ENCODE measurements at regions not wholly inside any gene's neighbourhood (a gene's known extent, or its start where the extent isn't known, plus 50 kb on each side); places are given as distances from the start of the nearest gene placed in this dataset.
"Not testable (repeated sequence)": the region's sequence is repeated elsewhere in the genome, so short reads cannot be mapped to it uniquely, and the experiment has no call there.

DNA sequence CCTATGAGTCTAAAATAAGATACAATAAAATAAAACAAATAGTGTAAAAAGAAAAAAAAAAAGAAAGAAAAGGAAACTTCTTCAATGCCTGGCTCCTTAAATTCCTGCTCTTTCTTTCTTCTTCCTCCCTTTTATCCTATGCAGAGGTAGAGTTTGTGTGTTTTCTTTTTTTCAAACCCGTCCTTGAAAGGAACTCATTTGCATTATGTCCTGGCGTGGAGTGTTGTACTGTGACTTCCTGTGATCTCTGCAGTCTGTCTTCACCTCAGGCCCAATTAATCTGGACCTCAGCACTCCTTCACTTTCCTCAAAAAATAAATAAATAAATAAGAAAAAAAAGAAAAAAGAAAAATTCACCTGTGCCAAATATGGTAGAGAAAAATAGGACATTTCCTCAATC, 541.9 kb upstream of the SPTLC3 start:
- no peak for ATAC-seq (ENCODE audit: low read depth)
- DNase-seq (ENCODE audit: low spot score in 2 of 2) = no peak
- H3K4me3 Mint-ChIP-seq = no peak overlapping the region
- peaks cover 4% of the 10 kb centered on the region for H3K9me3 Mint-ChIP-seq
- no peaks in the 10 kb centered on the region for H3K36me3 Mint-ChIP-seq
- H3K4me1 Mint-ChIP-seq = no peaks in the 10 kb centered on the region
- H3K27ac Mint-ChIP-seq = no peak overlapping the region
- H3K27me3 Mint-ChIP-seq = no peaks in the 10 kb centered on the region

GRCh38 chr20:12467758-12468157, 541.0 kb upstream of the SPTLC3 start:
- H3K27me3 Mint-ChIP-seq = no peaks in the 10 kb centered on the region
- no peak overlapping the region for H3K4me3 Mint-ChIP-seq
- no peaks in the 10 kb centered on the region for H3K4me1 Mint-ChIP-seq
- no peak overlapping the region for H3K27ac Mint-ChIP-seq
- no peak for DNase-seq (ENCODE audit: low spot score in 2 of 2)
- H3K36me3 Mint-ChIP-seq = no peaks in the 10 kb centered on the region
- peaks cover 5% of the 10 kb centered on the region for H3K9me3 Mint-ChIP-seq
- ATAC-seq (ENCODE audit: low read depth) = no peak

GRCh38 chr20:12482661-12483060, 526.1 kb upstream of the SPTLC3 start:
- DNase-seq (ENCODE audit: low spot score in 2 of 2) = no peak
- H3K4me1 Mint-ChIP-seq = no peaks in the 10 kb centered on the region
- no peak overlapping the region for H3K27ac Mint-ChIP-seq
- H3K36me3 Mint-ChIP-seq = no peaks in the 10 kb centered on the region
- H3K9me3 Mint-ChIP-seq = peaks cover 5% of the 10 kb centered on the region
- no peaks in the 10 kb centered on the region for H3K27me3 Mint-ChIP-seq
- no peak for ATAC-seq (ENCODE audit: low read depth)
- H3K4me3 Mint-ChIP-seq = no peak overlapping the region

DNA sequence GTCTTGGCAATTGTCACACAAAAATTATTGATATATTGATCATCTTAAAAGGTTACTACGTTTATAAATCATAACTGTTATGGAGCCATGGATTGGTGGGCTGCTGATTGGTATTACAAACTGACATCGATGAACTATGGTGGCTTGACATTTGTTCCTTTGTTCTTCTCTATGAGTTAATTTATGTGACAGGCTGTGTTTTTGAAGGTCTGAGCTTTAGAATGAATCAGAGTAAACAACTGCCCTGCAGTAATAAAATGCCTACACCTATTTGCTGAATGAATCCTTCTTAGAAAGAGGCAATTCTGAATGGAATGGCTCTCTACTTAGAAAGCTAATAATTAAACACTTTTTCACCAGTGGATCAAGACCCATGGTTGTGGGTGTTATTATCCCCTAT, 506.3 kb upstream of the SPTLC3 start:
- H3K9me3 Mint-ChIP-seq = peaks cover 7% of the 10 kb centered on the region
- no peak overlapping the region for H3K4me3 Mint-ChIP-seq
- no peaks in the 10 kb centered on the region for H3K36me3 Mint-ChIP-seq
- ATAC-seq (ENCODE audit: low read depth) = no peak
- no peak for DNase-seq (ENCODE audit: low spot score in 2 of 2)
- no peaks in the 10 kb centered on the region for H3K27me3 Mint-ChIP-seq
- no peaks in the 10 kb centered on the region for H3K4me1 Mint-ChIP-seq
- H3K27ac Mint-ChIP-seq = no peak overlapping the region

DNA sequence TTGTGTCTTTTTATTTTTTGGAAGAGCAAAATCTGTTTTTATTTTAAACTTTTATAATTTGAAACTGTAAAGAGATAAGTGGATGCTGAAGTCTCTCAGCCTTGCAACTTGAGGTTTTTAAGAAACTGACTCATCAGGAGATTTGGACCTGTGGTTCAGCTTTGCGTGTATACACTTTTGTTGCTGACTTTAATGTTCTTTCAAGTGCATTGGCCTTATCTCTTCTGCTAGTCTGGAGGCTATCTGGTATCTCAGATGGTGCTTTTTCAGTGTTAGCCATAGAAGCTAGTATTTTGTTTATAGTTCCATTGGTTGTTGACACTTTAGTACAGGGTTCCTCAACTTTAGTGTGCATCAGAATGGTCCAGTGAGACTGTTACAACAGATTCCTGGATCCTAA, 504.0 kb upstream of the SPTLC3 start:
- H3K27ac Mint-ChIP-seq = no peak overlapping the region
- H3K4me3 Mint-ChIP-seq = no peak overlapping the region
- no peaks in the 10 kb centered on the region for H3K4me1 Mint-ChIP-seq
- H3K9me3 Mint-ChIP-seq = peaks cover 2% of the 10 kb centered on the region
- ATAC-seq (ENCODE audit: low read depth) (no peak), DNase-seq (ENCODE audit: low spot score in 2 of 2) (no peak)
- no peaks in the 10 kb centered on the region for H3K27me3 Mint-ChIP-seq
- no peaks in the 10 kb centered on the region for H3K36me3 Mint-ChIP-seq

DNA sequence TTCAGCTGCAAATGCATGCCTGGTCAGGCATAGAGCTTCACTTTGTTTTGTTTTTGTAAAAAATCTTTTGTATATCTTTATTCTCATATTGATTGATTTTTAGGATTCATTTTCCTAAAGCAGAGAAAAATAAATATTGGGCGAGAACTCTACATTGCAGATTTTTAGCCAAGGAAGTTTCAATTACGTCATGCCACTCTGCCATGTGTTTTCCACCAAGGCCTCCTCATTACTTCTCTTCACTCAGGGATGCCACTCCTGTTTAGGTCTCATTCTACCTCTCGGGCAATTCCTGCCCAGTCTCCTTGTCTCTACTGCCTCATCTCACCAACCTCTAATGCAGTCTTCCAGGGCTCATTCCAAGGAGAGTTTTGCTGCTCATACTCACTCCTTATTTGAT, 497.3 kb upstream of the SPTLC3 start:
- Mint-ChIP-seq H3K27me3 (no peaks in the 10 kb centered on the region), H3K36me3 (no peaks in the 10 kb centered on the region), H3K27ac (no peak overlapping the region), H3K9me3 (no peaks in the 10 kb centered on the region), H3K4me3 (no peak overlapping the region), H3K4me1 (no peaks in the 10 kb centered on the region)
- DNase-seq (ENCODE audit: low spot score in 2 of 2) (no peak), ATAC-seq (ENCODE audit: low read depth) (no peak)

- ATAC-seq (ENCODE audit: low read depth) (no peak), DNase-seq (ENCODE audit: low spot score in 2 of 2) (no peak)
- Mint-ChIP-seq H3K9me3 (peaks cover 2% of the 10 kb centered on the region), H3K27ac (no peak overlapping the region), H3K4me1 (no peaks in the 10 kb centered on the region), H3K36me3 (no peaks in the 10 kb centered on the region), H3K4me3 (no peak overlapping the region), H3K27me3 (no peaks in the 10 kb centered on the region)
These were observed 496.0 kb upstream of the SPTLC3 start for GRCh38 chr20:12512755-12513154.

GRCh38 chr20:12528104-12528503, 480.7 kb upstream of the SPTLC3 start:
- no peaks in the 10 kb centered on the region for H3K36me3 Mint-ChIP-seq
- no peak overlapping the region for H3K4me3 Mint-ChIP-seq
- peaks cover 4% of the 10 kb centered on the region for H3K9me3 Mint-ChIP-seq
- H3K4me1 Mint-ChIP-seq = no peaks in the 10 kb centered on the region
- DNase-seq (ENCODE audit: low spot score in 2 of 2) (no peak), ATAC-seq (ENCODE audit: low read depth) (no peak)
- H3K27me3 Mint-ChIP-seq = no peaks in the 10 kb centered on the region
- no peak overlapping the region for H3K27ac Mint-ChIP-seq

DNA sequence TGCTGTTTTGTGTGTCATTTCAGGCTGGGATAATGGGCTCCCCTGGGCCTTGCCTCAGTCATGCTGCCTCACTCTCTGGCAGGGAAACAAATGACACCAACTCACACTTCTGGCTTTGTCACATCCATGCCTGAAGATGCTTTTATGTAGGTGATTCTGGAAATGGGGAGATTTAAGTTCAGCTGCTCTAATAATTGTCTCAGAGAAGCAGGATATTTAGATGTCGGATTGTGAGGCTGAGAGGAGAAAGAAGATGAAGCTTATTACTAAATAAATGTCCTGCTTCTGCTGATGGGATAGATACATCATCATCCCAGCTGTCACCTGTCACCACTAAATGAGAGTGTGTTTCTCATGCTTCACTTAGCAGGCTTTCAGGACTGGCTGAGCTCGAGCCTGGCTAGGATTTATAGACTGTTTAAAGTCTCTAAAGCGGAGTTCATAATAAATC, 480.2 kb upstream of the SPTLC3 start:
- H3K9me3 Mint-ChIP-seq = peaks cover 4% of the 10 kb centered on the region

GRCh38 chr20:12531626-12532025, 477.1 kb upstream of the SPTLC3 start:
- H3K36me3 Mint-ChIP-seq = no peaks in the 10 kb centered on the region
- H3K27ac Mint-ChIP-seq = no peak overlapping the region
- DNase-seq (ENCODE audit: low spot score in 2 of 2) (no peak), ATAC-seq (ENCODE audit: low read depth) (no peak)
- no peak overlapping the region for H3K4me3 Mint-ChIP-seq
- H3K4me1 Mint-ChIP-seq = no peaks in the 10 kb centered on the region
- no peaks in the 10 kb centered on the region for H3K27me3 Mint-ChIP-seq
- H3K9me3 Mint-ChIP-seq = peaks cover 2% of the 10 kb centered on the region

More for the DNA sequence above, 480.2 kb upstream of the SPTLC3 start:
- Mint-ChIP-seq H3K4me3 (no peak overlapping the region), H3K27me3 (no peaks in the 10 kb centered on the region), H3K4me1 (no peaks in the 10 kb centered on the region), H3K36me3 (no peaks in the 10 kb centered on the region), H3K27ac (no peak overlapping the region)
- DNase-seq (ENCODE audit: low spot score in 2 of 2) = no peak
- ATAC-seq (ENCODE audit: low read depth) = no peak

- no peaks in the 10 kb centered on the region for H3K4me1 Mint-ChIP-seq
- no peak for DNase-seq (ENCODE audit: low spot score in 2 of 2)
- no peak for ATAC-seq (ENCODE audit: low read depth)
These were observed 473.5 kb upstream of the SPTLC3 start for GRCh38 chr20:12535316-12535715.

DNA sequence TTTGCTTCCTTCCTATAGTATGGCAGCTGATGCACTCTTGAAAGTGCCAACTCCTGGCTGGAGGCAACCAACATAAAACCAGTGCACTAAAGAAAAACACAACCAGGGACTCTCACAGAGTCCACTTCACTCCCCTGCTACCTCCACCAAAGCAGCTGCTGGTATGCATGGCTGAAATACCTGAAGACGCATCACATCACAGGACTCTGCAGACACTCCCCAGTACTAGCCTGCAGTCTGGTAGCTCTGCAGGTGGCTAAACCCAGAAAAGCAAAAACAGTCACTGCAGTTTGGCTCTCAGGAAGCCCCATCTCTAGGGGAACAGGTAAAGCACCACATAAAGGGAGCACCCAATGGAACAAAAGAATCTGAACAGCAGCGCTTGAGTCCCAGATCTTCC, 473.0 kb upstream of the SPTLC3 start:
- H3K9me3 Mint-ChIP-seq = peaks cover 6% of the 10 kb centered on the region
- H3K36me3 Mint-ChIP-seq = no peaks in the 10 kb centered on the region
- ATAC-seq (ENCODE audit: low read depth) (no peak), DNase-seq (ENCODE audit: low spot score in 2 of 2) (no peak)
- H3K4me3 Mint-ChIP-seq = no peak overlapping the region
- H3K4me1 Mint-ChIP-seq = no peaks in the 10 kb centered on the region
- no peaks in the 10 kb centered on the region for H3K27me3 Mint-ChIP-seq
- H3K27ac Mint-ChIP-seq = no peak overlapping the region

More at GRCh38 chr20:12535316-12535715, 473.5 kb upstream of the SPTLC3 start:
- Mint-ChIP-seq H3K9me3 (peaks cover 6% of the 10 kb centered on the region), H3K27ac (no peak overlapping the region), H3K27me3 (no peaks in the 10 kb centered on the region), H3K36me3 (no peaks in the 10 kb centered on the region), H3K4me3 (no peak overlapping the region)

DNA sequence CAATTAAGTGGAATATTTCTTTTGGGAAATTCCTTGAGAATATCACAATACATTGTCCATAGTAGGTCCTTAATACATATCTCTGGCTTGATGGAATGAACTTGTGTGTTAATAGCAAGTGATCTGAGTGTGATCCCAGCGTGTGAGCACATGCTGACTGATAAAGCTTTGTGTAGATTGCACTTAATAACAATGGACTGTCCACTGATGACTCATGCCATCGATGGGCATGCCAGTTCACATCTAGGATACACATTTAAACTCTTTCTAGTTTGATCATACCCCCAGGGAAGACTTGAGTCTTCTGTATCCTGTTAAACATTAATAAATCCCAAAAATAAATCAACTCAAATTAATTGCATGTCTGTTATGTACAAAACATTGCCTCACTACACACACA, 454.3 kb upstream of the SPTLC3 start:
- Mint-ChIP-seq H3K27ac (no peak overlapping the region), H3K9me3 (no peaks in the 10 kb centered on the region), H3K27me3 (no peaks in the 10 kb centered on the region), H3K4me3 (no peak overlapping the region), H3K36me3 (no peaks in the 10 kb centered on the region), H3K4me1 (no peaks in the 10 kb centered on the region)
- DNase-seq (ENCODE audit: low spot score in 2 of 2) = no peak
- no peak for ATAC-seq (ENCODE audit: low read depth)

- ATAC-seq (ENCODE audit: low read depth) (no peak), DNase-seq (ENCODE audit: low spot score in 2 of 2) (no peak)
- Mint-ChIP-seq H3K27ac (no peak overlapping the region), H3K9me3 (no peaks in the 10 kb centered on the region), H3K27me3 (no peaks in the 10 kb centered on the region), H3K4me3 (no peak overlapping the region), H3K36me3 (no peaks in the 10 kb centered on the region), H3K4me1 (no peaks in the 10 kb centered on the region)
These were observed 453.4 kb upstream of the SPTLC3 start for GRCh38 chr20:12555369-12555768.

- not testable (repeated sequence) for ATAC-seq (ENCODE audit: low read depth); H3K4me1 Mint-ChIP-seq; H3K4me3 Mint-ChIP-seq; H3K36me3 Mint-ChIP-seq; H3K27me3 Mint-ChIP-seq; H3K27ac Mint-ChIP-seq; H3K9me3 Mint-ChIP-seq; DNase-seq (ENCODE audit: low spot score in 2 of 2)
These were observed 452.9 kb upstream of the SPTLC3 start for GRCh38 chr20:12555849-12556248.

GRCh38 chr20:12557224-12557623, 451.5 kb upstream of the SPTLC3 start:
- H3K27ac Mint-ChIP-seq = no peak overlapping the region
- no peaks in the 10 kb centered on the region for H3K27me3 Mint-ChIP-seq
- ATAC-seq (ENCODE audit: low read depth) (no peak), DNase-seq (ENCODE audit: low spot score in 2 of 2) (no peak)
- no peaks in the 10 kb centered on the region for H3K4me1 Mint-ChIP-seq
- H3K9me3 Mint-ChIP-seq = peaks cover 2% of the 10 kb centered on the region
- no peaks in the 10 kb centered on the region for H3K36me3 Mint-ChIP-seq
- H3K4me3 Mint-ChIP-seq = no peak overlapping the region

Measured in memory B cell (primary cell).